GM06990 (cell line): ENCODE measurements at regions not wholly inside any gene's neighbourhood (a gene's known extent, or its start where the extent isn't known, plus 50 kb on each side); places are given as distances from the start of the nearest gene placed in this dataset.
"Not testable (repeated sequence)": the region's sequence is repeated elsewhere in the genome, so short reads cannot be mapped to it uniquely, and the experiment has no call there.

Experiments
- DNase-seq: peaks from one replicate; pipeline ENCODE4 v3.0.0-alpha.2; 2011; ENCODE audit not compliant: insufficient read length; ENCODE audit errors: extremely low read depth
- H3K27me3 ChIP-seq: replicated peaks from 2 replicates; pipeline ENCODE4 v1.6.0; 2011; ENCODE audit warnings: low read length; ENCODE audit not compliant: control insufficient read depth, insufficient read depth
- H3K36me3 ChIP-seq: 2 replicates; pipeline ENCODE4 v1.5.1; 2011; ENCODE audit warnings: low read length; ENCODE audit not compliant: control insufficient read depth, insufficient read depth
- H3K4me3 ChIP-seq: replicated peaks from 2 replicates; pipeline ENCODE4 v1.5.1; 2011; ENCODE audit warnings: low read depth, mild to moderate bottlenecking, control low read depth, low read length
- TF ChIP-seq, protein P1 (sequence below): IDR thresholded peaks from 2 replicates; pipeline ENCODE4 v1.5.1; 2011; ENCODE audit warnings: low read length, control low read depth, mild to moderate bottlenecking, inconsistent platforms; ENCODE audit not compliant: insufficient read depth, poor library complexity, severe bottlenecking

DNA sequence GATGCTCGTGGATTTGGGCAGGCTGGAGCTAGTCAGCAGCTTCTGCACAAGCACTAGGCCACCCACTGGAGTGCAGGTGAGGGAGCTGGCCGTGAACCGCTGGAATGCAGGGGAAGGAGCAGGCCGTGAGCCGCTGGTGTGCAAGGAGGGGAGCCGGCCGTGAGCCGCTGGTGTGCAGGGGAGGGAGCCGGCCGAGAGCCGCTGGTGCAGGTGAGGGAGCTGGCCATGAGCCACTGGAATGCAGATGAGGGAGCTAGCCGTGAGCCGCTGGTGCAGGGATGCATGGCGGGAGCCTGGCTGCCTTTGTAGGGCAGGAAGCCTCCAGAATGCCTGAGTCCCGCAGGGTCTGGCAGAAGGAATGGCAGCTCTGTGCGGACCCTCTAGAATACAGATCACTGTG is 4220.0 kb upstream of the OR11H1 start:
- no peak overlapping the region for H3K4me3 ChIP-seq
- DNase-seq, result no peak
- H3K27me3 ChIP-seq, result no peaks in the 10 kb centered on the region
- H3K36me3 ChIP-seq, result no peaks in the 10 kb centered on the region
- TF ChIP-seq, protein P1, sequence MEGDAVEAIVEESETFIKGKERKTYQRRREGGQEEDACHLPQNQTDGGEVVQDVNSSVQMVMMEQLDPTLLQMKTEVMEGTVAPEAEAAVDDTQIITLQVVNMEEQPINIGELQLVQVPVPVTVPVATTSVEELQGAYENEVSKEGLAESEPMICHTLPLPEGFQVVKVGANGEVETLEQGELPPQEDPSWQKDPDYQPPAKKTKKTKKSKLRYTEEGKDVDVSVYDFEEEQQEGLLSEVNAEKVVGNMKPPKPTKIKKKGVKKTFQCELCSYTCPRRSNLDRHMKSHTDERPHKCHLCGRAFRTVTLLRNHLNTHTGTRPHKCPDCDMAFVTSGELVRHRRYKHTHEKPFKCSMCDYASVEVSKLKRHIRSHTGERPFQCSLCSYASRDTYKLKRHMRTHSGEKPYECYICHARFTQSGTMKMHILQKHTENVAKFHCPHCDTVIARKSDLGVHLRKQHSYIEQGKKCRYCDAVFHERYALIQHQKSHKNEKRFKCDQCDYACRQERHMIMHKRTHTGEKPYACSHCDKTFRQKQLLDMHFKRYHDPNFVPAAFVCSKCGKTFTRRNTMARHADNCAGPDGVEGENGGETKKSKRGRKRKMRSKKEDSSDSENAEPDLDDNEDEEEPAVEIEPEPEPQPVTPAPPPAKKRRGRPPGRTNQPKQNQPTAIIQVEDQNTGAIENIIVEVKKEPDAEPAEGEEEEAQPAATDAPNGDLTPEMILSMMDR, result no peak

DNA sequence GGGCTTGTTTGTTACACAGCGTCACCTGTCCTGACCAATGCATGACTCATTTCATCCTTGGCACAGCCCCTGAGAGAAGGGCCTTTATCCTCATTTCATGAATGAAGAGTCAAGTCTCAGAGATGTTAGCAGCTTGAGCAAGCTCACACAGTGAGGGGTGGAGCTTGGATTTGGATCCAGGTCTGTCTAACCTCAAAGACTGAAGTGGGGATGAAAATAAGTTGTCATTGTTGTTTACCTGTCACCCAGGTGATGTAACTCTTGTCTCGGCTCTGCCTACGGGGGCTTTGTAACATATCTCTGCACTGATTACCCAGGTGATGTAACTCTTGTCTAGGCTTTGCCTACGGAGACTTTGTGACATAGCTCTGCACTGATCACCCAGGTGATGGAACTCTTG is 4218.2 kb upstream of the OR11H1 start:
- not testable (repeated sequence) for H3K4me3 ChIP-seq, H3K27me3 ChIP-seq, H3K36me3 ChIP-seq, DNase-seq

DNA sequence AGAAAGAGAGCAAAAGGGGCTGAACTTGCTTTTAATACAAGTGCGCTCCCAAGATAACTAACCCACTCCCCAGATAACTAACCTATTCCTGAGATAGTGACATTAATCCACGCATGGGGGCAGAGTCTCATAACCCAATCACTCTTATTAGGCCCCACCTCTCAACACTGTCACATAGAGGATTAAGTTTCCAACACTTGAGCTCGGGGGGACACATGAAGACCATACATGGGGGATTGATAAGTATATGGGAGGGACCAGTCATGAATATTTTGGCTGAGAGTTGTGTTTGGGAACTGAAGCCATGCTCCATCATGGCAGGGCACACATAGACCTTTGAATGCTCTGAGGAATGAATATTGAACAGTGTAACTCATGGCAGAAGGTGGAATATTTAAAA is 4217.3 kb upstream of the OR11H1 start:
- DNase-seq, H3K36me3 ChIP-seq, H3K4me3 ChIP-seq, H3K27me3 ChIP-seq: not testable (repeated sequence)

DNA sequence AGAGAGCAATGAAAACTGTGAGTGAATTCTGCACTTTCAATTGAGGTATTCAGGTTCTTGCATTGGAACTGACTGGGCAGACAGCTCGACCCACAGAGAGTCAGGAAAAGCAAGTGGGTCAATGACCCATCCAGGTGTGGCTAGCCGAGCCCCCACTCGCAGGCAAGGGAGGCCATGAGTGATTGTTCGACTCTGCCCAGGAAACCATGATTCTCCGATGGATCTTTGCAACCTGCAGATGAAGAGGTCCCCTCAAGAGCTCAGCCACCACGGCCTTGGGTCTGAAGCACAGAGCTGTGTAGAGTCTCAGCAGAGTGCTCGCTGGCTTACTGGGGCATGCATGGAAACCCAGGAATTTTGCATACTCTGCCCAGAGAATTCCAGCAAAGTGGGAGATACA is 4215.4 kb upstream of the OR11H1 start:
- not testable (repeated sequence) for H3K4me3 ChIP-seq, DNase-seq, H3K36me3 ChIP-seq, H3K27me3 ChIP-seq

GRCh38 chr22:11313040-11313759 is 4214.8 kb upstream of the OR11H1 start:
- H3K27me3 ChIP-seq, H3K36me3 ChIP-seq, DNase-seq, H3K4me3 ChIP-seq: not testable (repeated sequence)

DNA sequence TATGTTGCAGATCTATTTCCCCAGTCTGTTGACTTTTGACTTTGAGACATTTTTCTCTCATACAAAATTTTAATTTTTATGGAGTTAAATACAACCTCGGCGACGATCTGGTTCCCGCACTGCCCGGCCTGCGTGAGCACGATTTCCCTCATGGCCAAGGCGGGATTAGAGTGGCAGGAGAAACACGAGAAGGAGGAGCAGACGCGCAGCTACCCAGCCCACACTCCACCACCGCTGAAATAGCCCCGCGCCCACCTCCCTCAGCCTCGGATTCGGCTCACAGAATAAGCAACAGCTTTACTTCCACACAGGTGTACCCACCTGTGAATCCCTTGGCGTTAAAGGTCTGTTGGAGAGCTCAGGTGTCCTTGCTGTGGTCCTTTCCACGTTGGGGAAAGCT is 4209.4 kb upstream of the OR11H1 start:
- H3K27me3 ChIP-seq, DNase-seq, H3K36me3 ChIP-seq, H3K4me3 ChIP-seq: not testable (repeated sequence)

GRCh38 chr22:11324439-11325037 is 4203.5 kb upstream of the OR11H1 start:
- H3K4me3 ChIP-seq, DNase-seq, H3K36me3 ChIP-seq, H3K27me3 ChIP-seq: not testable (repeated sequence)

GRCh38 chr22:11325767-11326166 is 4202.2 kb upstream of the OR11H1 start:
- H3K4me3 ChIP-seq, result no peak overlapping the region
- H3K36me3 ChIP-seq, result no peaks in the 10 kb centered on the region
- TF ChIP-seq, protein P1, result no peak

DNA sequence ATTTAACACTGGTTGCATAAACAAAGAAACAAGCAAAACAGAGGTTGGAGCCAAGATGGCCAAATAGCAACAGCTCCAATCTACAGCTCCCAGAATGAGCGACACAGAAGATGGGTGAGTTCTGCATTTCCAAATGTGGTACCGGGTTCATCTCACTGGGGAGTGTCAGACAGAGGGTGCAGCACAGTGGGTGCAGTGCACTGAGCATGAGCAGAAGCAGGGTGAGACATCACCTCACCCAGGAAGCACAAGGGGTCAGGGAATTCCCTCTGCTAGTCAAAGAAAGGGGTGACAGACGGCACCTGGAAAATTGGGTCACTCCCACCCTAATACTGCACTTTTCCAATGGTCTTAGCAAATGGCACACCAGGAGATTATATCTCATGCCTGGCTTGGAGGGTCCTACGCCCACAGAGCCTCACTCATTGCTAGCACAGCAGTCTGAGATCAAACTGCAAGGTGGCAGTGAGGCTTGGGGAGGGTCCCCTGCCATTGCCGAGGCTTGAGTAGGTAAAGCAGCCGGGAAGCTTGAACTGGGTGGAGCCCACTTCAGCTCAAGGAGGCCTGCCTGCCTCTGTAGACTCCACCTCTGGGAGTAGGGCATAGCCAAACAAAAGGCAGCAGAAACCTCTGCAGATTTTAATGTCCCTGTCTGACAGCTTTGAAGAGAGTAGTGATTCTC is 4186.5 kb upstream of the OR11H1 start:
- not testable (repeated sequence) for H3K4me3 ChIP-seq, DNase-seq, H3K36me3 ChIP-seq, H3K27me3 ChIP-seq

More at GRCh38 chr22:11325767-11326166, 4202.2 kb upstream of the OR11H1 start:
- H3K27me3 ChIP-seq, result no peaks in the 10 kb centered on the region
- DNase-seq, result no peak

- not testable (repeated sequence) for H3K27me3 ChIP-seq, H3K36me3 ChIP-seq, DNase-seq, H3K4me3 ChIP-seq
Observed at GRCh38 chr22:11351181-11351580, 4176.8 kb upstream of the OR11H1 start.

DNA sequence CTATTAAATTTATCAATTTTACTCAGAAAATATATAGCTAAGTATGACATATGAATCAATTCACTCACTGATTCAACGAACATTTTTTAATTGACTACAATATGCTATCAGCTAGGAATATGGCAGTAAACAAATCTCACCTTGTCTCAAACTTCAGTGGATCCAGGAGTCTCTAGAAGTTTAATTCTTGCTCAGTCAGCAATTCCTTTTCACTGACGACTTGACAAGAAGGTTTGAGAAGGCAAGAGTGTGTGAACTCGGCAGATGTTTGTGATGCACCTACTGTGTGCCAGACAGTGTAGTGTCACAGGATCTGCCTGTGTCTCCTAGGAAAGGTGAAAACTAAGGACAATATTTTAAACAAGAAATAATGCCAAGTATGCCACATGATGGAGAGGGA is 4175.7 kb upstream of the OR11H1 start:
- DNase-seq, H3K4me3 ChIP-seq, H3K27me3 ChIP-seq, H3K36me3 ChIP-seq: not testable (repeated sequence)
